ENCODE measurements at regions not wholly inside any gene's neighbourhood (a gene's known extent, or its start where the extent isn't known, plus 50 kb on each side); places are given as distances from the start of the nearest gene placed in this dataset.

- TF ChIP-seq MAX (CRISPR knock-in tag; IDR thresholded peaks at IDR 0.05) (no peak; the same call in 1 of the 2 replicates), CBFB (CRISPR knock-in tag; IDR thresholded peaks at IDR 0.05; ENCODE audit: low read depth) (no peak), CREB1 (CRISPR knock-in tag; IDR thresholded peaks at IDR 0.05) (no peak), ATF3 (CRISPR knock-in tag; conservative IDR thresholded peaks at IDR 0.05) (no peak), ESRRA (CRISPR knock-in tag; IDR thresholded peaks at IDR 0.05; ENCODE audit: borderline replicate concordance) (no peak), JUN (CRISPR knock-in tag; IDR thresholded peaks at IDR 0.05) (no peak)
- TF ChIP-seq, protein P1, sequence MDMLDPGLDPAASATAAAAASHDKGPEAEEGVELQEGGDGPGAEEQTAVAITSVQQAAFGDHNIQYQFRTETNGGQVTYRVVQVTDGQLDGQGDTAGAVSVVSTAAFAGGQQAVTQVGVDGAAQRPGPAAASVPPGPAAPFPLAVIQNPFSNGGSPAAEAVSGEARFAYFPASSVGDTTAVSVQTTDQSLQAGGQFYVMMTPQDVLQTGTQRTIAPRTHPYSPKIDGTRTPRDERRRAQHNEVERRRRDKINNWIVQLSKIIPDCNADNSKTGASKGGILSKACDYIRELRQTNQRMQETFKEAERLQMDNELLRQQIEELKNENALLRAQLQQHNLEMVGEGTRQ (CRISPR knock-in tag; IDR thresholded peaks at IDR 0.05): peak; percentile 71
- TF ChIP-seq, protein P2, sequence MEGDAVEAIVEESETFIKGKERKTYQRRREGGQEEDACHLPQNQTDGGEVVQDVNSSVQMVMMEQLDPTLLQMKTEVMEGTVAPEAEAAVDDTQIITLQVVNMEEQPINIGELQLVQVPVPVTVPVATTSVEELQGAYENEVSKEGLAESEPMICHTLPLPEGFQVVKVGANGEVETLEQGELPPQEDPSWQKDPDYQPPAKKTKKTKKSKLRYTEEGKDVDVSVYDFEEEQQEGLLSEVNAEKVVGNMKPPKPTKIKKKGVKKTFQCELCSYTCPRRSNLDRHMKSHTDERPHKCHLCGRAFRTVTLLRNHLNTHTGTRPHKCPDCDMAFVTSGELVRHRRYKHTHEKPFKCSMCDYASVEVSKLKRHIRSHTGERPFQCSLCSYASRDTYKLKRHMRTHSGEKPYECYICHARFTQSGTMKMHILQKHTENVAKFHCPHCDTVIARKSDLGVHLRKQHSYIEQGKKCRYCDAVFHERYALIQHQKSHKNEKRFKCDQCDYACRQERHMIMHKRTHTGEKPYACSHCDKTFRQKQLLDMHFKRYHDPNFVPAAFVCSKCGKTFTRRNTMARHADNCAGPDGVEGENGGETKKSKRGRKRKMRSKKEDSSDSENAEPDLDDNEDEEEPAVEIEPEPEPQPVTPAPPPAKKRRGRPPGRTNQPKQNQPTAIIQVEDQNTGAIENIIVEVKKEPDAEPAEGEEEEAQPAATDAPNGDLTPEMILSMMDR (IDR thresholded peaks at IDR 0.05): no peak
These were observed 103.7 kb upstream of the SOD1 start for GRCh38 chr21:31555741-31556191.

Data from WTC11 (cell line).